OCI-LY3 (cell line): ENCODE measurements at regions not wholly inside any gene's neighbourhood (a gene's known extent, or its start where the extent isn't known, plus 50 kb on each side); places are given as distances from the start of the nearest gene placed in this dataset.

Source experiments
- H2AFZ ChIP-seq: fragments of 200-600, 300-600 bp; shearing (Covaris generic); 2 replicates; pipeline ENCODE4 v1.6.0; 2014; ENCODE audit warnings: antibody characterized with exemption, low read depth, low read length
- H3K27ac ChIP-seq: fragments of 200-600, 300-600 bp; sonication (generic); 2 replicates; pipeline ENCODE4 v1.5.1; 2014; ENCODE audit warnings: mild to moderate bottlenecking, low read length, moderate library complexity, mixed read lengths
- H3K27me3 ChIP-seq: fragments of 200-600, 300-600 bp; sonication (generic); 2 replicates; pipeline ENCODE4 v1.6.1; 2014; ENCODE audit warnings: low read depth, low read length, mixed read lengths
- H3K36me3 ChIP-seq: fragments of 200-600, 300-600 bp; sonication (generic); replicated peaks from 2 replicates; pipeline ENCODE3; 2014; ENCODE audit warnings: low read depth, low read length, mixed read lengths
- H3K4me1 ChIP-seq: fragments of 300-600, 200-600 bp; sonication (generic); 2 replicates; pipeline ENCODE4 v1.6.1; 2014; ENCODE audit warnings: low read length, mixed read lengths
- H3K4me2 ChIP-seq: fragments of 200-600, 300-600 bp; sonication (generic); 2 replicates; pipeline ENCODE4 v1.6.1; 2014; ENCODE audit warnings: low read length, mixed read lengths
- H3K4me3 ChIP-seq: fragments of 300-600, 200-600 bp; sonication (generic); 2 replicates; pipeline ENCODE4 v1.5.1; 2014; ENCODE audit warnings: antibody characterized with exemption, mild to moderate bottlenecking, low read length, moderate library complexity
- H3K79me2 ChIP-seq: fragments of 300-600, 200-600 bp; shearing (Covaris generic); 2 replicates; pipeline ENCODE4 v1.6.1; 2014; ENCODE audit warnings: mild to moderate bottlenecking, low read length, mixed read lengths
- H3K9ac ChIP-seq: fragments of 300-600, 200-600 bp; shearing (Covaris generic); 2 replicates; pipeline ENCODE4 v1.6.0; 2014; ENCODE audit warnings: mild to moderate bottlenecking, low read length, moderate library complexity
- H3K9me3 ChIP-seq: fragments of 200-600, 300-600 bp; shearing (Covaris generic); 2 replicates; pipeline ENCODE4 v1.6.1; 2014; ENCODE audit warnings: low read length, mixed read lengths; ENCODE audit not compliant: insufficient read depth
- H4K20me1 ChIP-seq: fragments of 200-600, 300-600 bp; sonication (generic); 2 replicates; pipeline ENCODE4 v1.6.1; 2016; ENCODE audit warnings: low read length, mixed read lengths; ENCODE audit not compliant: insufficient read depth
- CTCF ChIP-seq: fragments of 200-600, 300-600 bp; sonication (generic); IDR thresholded peaks from 2 replicates; pipeline ENCODE4 v1.5.1; 2014; ENCODE audit warnings: antibody characterized with exemption, low read length, low read depth
- EZH2phosphoT487 ChIP-seq: fragments of 200-600 bp; shearing (Covaris generic); IDR thresholded peaks from 2 replicates; pipeline ENCODE4 v1.6.1; 2018; ENCODE audit warnings: antibody characterized with exemption, mixed run types, low read depth

GRCh38 chr5:164057121-164057520, 551.7 kb downstream of the MAT2B start:
- no peak overlapping the region for H3K9ac ChIP-seq
- H3K27ac ChIP-seq, result no peak overlapping the region
- H3K9me3 ChIP-seq, result no peaks in the 10 kb centered on the region
- H3K4me1 ChIP-seq, result no peaks in the 10 kb centered on the region
- no peaks in the 10 kb centered on the region for H3K79me2 ChIP-seq
- H3K36me3 ChIP-seq, result no peaks in the 10 kb centered on the region
- no peak overlapping the region for H3K4me2 ChIP-seq
- H4K20me1 ChIP-seq, result no peaks in the 10 kb centered on the region
- TF ChIP-seq EZH2phosphoT487 (no peak), CTCF (no peak)
- no peak overlapping the region for H2AFZ ChIP-seq
- no peaks in the 10 kb centered on the region for H3K27me3 ChIP-seq
- no peak overlapping the region for H3K4me3 ChIP-seq

GRCh38 chr5:164058621-164059020, 553.2 kb downstream of the MAT2B start:
- Histone ChIP-seq H3K27me3 (no peaks in the 10 kb centered on the region), H3K4me3 (no peak overlapping the region), H3K9ac (no peak overlapping the region), H3K36me3 (no peaks in the 10 kb centered on the region), H2AFZ (no peak overlapping the region), H3K79me2 (no peaks in the 10 kb centered on the region), H4K20me1 (no peaks in the 10 kb centered on the region), H3K27ac (no peak overlapping the region), H3K4me2 (no peak overlapping the region), H3K9me3 (no peaks in the 10 kb centered on the region), H3K4me1 (no peaks in the 10 kb centered on the region)
- no peak for TF ChIP-seq CTCF
- TF ChIP-seq EZH2phosphoT487, result no peak

GRCh38 chr5:164059471-164059870, 554.1 kb downstream of the MAT2B start:
- H3K36me3 ChIP-seq, result no peaks in the 10 kb centered on the region
- H3K4me1 ChIP-seq, result no peaks in the 10 kb centered on the region
- H3K9me3 ChIP-seq, result no peaks in the 10 kb centered on the region
- no peak overlapping the region for H3K4me2 ChIP-seq
- no peak overlapping the region for H3K9ac ChIP-seq
- no peaks in the 10 kb centered on the region for H3K79me2 ChIP-seq
- no peak for TF ChIP-seq CTCF
- TF ChIP-seq EZH2phosphoT487, result no peak
- H3K27ac ChIP-seq, result no peak overlapping the region
- no peak overlapping the region for H3K4me3 ChIP-seq
- no peak overlapping the region for H2AFZ ChIP-seq
- H3K27me3 ChIP-seq, result no peaks in the 10 kb centered on the region
- no peaks in the 10 kb centered on the region for H4K20me1 ChIP-seq

GRCh38 chr5:164060786-164061355, 555.5 kb downstream of the MAT2B start:
- no peak overlapping the region for H3K4me2 ChIP-seq
- no peaks in the 10 kb centered on the region for H3K9me3 ChIP-seq
- TF ChIP-seq CTCF (no peak), EZH2phosphoT487 (no peak)
- H3K9ac ChIP-seq, result no peak overlapping the region
- no peaks in the 10 kb centered on the region for H3K4me1 ChIP-seq
- no peak overlapping the region for H3K4me3 ChIP-seq
- H4K20me1 ChIP-seq, result no peaks in the 10 kb centered on the region
- H3K27ac ChIP-seq, result no peak overlapping the region
- H3K79me2 ChIP-seq, result no peaks in the 10 kb centered on the region
- no peaks in the 10 kb centered on the region for H3K36me3 ChIP-seq
- H3K27me3 ChIP-seq, result no peaks in the 10 kb centered on the region
- no peak overlapping the region for H2AFZ ChIP-seq
